ENCODE measurements at regions not wholly inside any gene's neighbourhood (a gene's known extent, or its start where the extent isn't known, plus 50 kb on each side); places are given as distances from the start of the nearest gene placed in this dataset.
"Not testable (repeated sequence)": the region's sequence is repeated elsewhere in the genome, so short reads cannot be mapped to it uniquely, and the experiment has no call there.

DNA sequence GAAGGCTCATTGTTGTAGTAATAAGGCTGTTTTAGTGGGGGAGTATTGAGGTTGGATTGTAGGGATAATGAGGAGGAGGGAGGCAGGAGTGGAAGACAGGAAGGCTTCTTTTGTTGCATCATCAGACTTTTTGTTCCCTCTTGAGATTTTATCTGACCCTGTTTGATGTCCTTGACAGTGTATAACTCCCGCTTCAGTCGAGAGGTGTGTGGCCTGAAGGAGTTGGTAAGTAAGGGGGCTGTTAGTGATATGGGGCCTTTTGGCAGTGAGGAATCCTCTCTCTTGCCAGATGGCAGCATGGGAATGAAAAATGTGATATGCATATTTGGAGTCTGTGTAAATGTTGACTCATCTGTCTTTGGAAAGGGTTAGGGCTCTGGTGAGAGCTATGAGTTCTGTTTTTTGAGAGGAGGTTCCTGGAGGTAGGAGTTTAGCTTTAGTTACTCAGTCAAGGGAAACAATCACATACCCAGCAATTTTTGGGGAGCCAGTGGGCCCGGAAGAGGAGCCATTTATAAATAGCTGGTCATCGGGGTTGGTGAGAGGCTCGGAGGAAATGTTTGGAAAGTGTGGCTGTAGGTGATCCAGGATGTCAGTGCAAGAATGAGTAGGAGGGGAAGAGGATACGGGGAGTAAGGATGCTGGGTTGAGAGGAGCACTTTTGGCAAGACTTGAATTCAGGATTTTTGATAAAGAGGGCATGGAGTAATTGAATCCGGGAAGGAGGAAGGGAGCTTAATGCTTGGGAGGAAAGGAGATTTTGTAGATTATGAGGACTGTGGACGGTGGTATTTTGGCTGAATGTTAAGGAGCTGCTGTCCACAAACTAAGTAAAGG is 136.7 kb upstream of the ETV3 start:
- intact Hi-C loops (cut with DNase I): no loop called here
- H3K27me3 ChIP-seq (ENCODE audit: control insufficient read depth, insufficient read depth): no peaks in the 10 kb centered on the region
- H3K4me3 ChIP-seq (ENCODE audit: low read length): no peak overlapping the region
- no peak for ATAC-seq
- no peaks in the 10 kb centered on the region for H3K4me1 ChIP-seq (ENCODE audit: control insufficient read depth, insufficient read depth, low read length)
- 36% methylated on average over 8 of the region's 8 CpGs for WGBS
- H3K27ac ChIP-seq (ENCODE audit: low read length): no peak overlapping the region
- no peak for DNase-seq
- no peaks in the 10 kb centered on the region for H3K9me3 ChIP-seq (ENCODE audit: control insufficient read depth, low read length)

DNA sequence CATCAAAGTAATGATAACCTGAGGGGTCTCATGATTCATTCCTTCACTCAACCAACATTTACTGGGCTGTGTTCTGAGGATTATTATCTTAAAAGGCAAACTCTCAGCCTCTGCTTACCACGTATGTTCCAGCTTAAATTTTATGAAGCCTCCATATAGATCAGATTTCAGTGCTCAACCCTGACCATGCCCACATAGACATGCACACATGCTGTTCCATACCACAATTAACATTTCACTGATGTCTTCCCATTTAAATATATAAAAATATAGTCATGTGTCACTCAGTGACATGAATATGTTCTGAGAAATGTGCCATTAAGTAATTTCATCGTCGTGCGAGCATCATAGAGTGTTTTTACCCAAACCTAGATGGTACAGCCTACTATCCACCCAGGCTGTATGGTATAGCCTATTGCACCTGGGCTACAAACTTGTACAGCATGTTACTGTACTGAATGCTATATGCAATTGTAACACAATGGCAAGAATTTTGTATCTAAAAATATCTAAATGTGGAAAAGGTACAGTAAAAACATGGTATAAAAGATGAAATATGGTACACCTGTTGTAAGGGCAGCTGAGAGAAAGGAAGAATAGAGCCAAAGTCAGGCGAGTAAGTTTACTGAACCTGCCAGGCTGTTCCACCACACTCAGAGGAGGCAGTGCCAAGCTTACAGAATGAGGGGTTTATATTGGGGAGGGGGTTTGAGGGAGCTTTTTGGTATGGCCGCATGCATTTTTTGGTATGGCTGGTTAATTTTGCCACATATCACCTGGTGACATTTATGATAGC is 134.7 kb upstream of the ETV3 start:
- DNase-seq (no peak), ATAC-seq (no peak)
- Histone ChIP-seq H3K4me1 (ENCODE audit: control insufficient read depth, insufficient read depth, low read length) (no peaks in the 10 kb centered on the region), H3K27me3 (ENCODE audit: control insufficient read depth, insufficient read depth) (no peaks in the 10 kb centered on the region), H3K9me3 (ENCODE audit: control insufficient read depth, low read length) (no peaks in the 10 kb centered on the region), H3K27ac (ENCODE audit: low read length) (no peak overlapping the region), H3K4me3 (ENCODE audit: low read length) (no peak overlapping the region)
- intact Hi-C loops (cut with DNase I): no loop called here
- WGBS: 71% methylated on average over 6 of the region's 6 CpGs

DNA sequence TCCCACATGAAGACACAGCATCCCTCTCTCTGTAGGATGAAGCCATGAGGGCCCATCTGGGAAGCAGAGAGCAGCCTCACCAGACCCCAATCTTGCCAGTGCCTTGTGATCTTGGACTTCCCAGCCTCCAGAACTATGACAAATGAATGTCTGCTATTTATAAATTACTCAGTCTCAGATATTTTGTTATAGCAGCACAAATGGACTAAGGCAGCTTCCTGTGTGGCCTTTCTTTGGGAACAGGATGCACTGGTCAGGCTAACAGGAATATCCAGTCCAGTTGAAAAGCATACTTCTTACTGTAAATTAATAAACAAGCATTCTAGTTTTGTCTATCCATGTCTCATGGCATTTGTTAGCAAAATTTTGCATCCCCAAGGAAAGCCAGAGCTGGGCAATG is 134.1 kb upstream of the ETV3 start:
- DNase-seq (no peak), ATAC-seq (no peak)
- Histone ChIP-seq H3K9me3 (ENCODE audit: control insufficient read depth, low read length) (no peaks in the 10 kb centered on the region), H3K4me3 (ENCODE audit: low read length) (no peak overlapping the region), H3K4me1 (ENCODE audit: control insufficient read depth, insufficient read depth, low read length) (no peaks in the 10 kb centered on the region), H3K27ac (ENCODE audit: low read length) (no peak overlapping the region), H3K27me3 (ENCODE audit: control insufficient read depth, insufficient read depth) (no peaks in the 10 kb centered on the region)
- intact Hi-C loops (cut with DNase I): no loop called here

GRCh38 chr1:157270705-157271274 is 132.6 kb upstream of the ETV3 start:
- intact Hi-C loops (cut with DNase I): no loop called here
- H3K4me3 ChIP-seq (ENCODE audit: low read length): no peak overlapping the region
- H3K9me3 ChIP-seq (ENCODE audit: control insufficient read depth, low read length): no peaks in the 10 kb centered on the region
- no peak overlapping the region for H3K27ac ChIP-seq (ENCODE audit: low read length)
- no peaks in the 10 kb centered on the region for H3K4me1 ChIP-seq (ENCODE audit: control insufficient read depth, insufficient read depth, low read length)
- ATAC-seq: no peak
- WGBS: 83% methylated on average over 4 of the region's 4 CpGs
- H3K27me3 ChIP-seq (ENCODE audit: control insufficient read depth, insufficient read depth): no peaks in the 10 kb centered on the region
- DNase-seq: no peak

DNA sequence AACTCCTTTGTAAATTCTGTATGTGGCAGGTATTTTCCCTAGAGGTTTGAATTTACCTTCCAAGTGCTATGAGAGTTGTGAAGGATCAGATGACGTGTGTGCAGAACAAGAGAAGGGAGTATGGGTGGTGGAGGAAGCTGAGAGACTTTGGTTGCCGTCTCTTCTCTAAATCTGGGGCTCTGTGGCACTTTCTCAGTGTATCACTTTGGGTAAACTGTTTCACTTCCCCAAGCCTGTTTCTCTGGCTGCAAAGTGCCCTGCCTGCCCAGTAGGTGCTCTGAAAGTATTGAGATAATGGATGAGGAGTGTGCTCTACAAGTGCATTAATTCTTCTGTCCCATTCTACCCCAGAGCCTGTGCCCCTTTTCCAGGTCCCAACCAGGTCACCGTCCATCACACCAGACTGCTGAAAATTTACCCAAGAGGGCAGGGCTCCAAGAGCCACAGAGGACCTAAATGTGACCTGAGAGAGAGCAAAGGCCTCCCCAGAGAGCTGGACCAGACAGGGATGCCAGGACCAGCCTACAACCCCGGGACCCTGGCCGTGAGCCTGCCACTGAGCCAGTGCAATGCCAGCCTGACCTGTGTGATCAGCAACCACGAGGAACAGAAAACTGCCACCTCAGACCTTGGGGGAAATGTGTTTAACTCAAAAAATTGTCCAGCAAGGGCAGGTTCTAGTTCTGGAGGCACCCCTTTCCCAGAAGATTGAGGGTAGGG is 131.6 kb upstream of the ETV3 start:
- Histone ChIP-seq H3K4me1 (ENCODE audit: control insufficient read depth, insufficient read depth, low read length) (no peaks in the 10 kb centered on the region), H3K9me3 (ENCODE audit: control insufficient read depth, low read length) (no peaks in the 10 kb centered on the region), H3K27me3 (ENCODE audit: control insufficient read depth, insufficient read depth) (no peaks in the 10 kb centered on the region), H3K27ac (ENCODE audit: low read length) (no peak overlapping the region), H3K4me3 (ENCODE audit: low read length) (no peak overlapping the region)
- WGBS: 62% methylated on average over 6 of the region's 6 CpGs
- intact Hi-C loops (cut with DNase I): no loop called here
- no peak for ATAC-seq
- no peak for DNase-seq

DNA sequence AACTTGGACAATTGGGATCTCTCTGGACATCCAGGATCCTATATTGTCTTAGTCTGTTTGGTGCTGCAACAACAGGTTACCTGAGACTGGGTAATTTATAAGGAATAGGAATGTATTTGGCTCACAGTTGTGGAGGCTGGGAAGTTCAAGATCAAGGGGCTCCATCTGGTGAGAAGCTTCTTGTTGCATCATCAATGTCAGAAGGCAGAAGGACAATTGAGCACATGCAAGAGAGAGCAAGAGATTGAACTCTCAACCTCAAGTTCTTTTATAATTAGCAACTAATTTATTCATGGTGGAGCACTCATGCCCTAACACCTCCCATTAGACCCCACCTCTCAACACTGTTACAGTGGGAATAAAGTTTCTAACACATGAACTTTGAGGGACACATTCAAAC is 124.7 kb upstream of the ETV3 start:
- ATAC-seq (no peak), DNase-seq (no peak)
- Histone ChIP-seq H3K4me1 (ENCODE audit: control insufficient read depth, insufficient read depth, low read length) (no peaks in the 10 kb centered on the region), H3K27ac (ENCODE audit: low read length) (no peak overlapping the region), H3K4me3 (ENCODE audit: low read length) (no peak overlapping the region), H3K9me3 (ENCODE audit: control insufficient read depth, low read length) (no peaks in the 10 kb centered on the region), H3K27me3 (ENCODE audit: control insufficient read depth, insufficient read depth) (no peaks in the 10 kb centered on the region)
- intact Hi-C loops (cut with DNase I): no loop called here

- H3K9me3 ChIP-seq (ENCODE audit: control insufficient read depth, low read length): no peaks in the 10 kb centered on the region
Measured at GRCh38 chr1:157262422-157262821, 124.2 kb upstream of the ETV3 start.

DNA sequence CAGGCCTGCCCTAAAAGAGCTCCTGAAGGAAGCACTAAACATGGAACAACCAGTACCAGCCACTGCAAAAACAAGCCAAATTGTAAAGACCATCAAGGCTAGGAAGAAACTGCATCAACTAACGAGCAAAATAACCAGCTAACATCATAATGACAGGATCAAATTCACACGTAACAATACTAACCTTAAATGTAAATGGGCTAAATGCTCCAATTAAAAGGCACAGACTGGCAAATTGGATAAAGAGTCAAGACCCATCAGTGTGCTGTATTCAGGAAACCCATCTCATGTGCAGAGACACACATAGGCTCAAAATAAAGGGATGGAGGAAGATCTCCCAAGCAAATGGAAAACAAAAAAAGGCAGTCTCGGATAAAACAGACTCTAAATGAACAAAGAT is 117.7 kb upstream of the ETV3 start:
- H3K27ac ChIP-seq (ENCODE audit: low read length); H3K4me3 ChIP-seq (ENCODE audit: low read length); DNase-seq; H3K4me1 ChIP-seq (ENCODE audit: control insufficient read depth, insufficient read depth, low read length); H3K9me3 ChIP-seq (ENCODE audit: control insufficient read depth, low read length); ATAC-seq; H3K27me3 ChIP-seq (ENCODE audit: control insufficient read depth, insufficient read depth); intact Hi-C loops (cut with DNase I): not testable (repeated sequence)
- 72% methylated on average over 2 of the region's 3 CpGs for WGBS

More at GRCh38 chr1:157262422-157262821, 124.2 kb upstream of the ETV3 start:
- DNase-seq (no peak), ATAC-seq (no peak)
- Histone ChIP-seq H3K27ac (ENCODE audit: low read length) (no peak overlapping the region), H3K4me3 (ENCODE audit: low read length) (no peak overlapping the region), H3K27me3 (ENCODE audit: control insufficient read depth, insufficient read depth) (no peaks in the 10 kb centered on the region), H3K4me1 (ENCODE audit: control insufficient read depth, insufficient read depth, low read length) (no peaks in the 10 kb centered on the region)
- intact Hi-C loops (cut with DNase I): no loop called here
- 38% methylated on average over 2 of the region's 2 CpGs for WGBS

DNA sequence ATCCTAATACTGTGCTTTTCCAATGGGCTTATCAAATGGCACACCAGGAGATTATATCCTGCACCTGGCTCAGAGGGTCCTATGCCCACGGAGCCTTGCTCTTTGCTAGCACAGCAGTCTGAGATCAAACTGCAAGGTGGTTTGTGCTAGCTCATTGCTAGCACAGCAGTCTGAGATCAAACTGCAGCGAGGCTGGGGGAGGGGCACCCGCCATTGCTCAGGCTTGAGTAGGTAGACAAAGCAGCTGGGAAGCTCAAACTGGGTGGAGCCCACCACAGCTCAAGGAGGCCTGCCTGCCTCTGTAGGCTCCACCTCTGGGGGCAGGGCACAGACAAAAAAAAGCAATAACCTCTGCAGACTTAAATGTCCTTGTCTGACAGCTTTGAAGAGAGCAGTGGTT is 116.0 kb upstream of the ETV3 start:
- H3K27me3 ChIP-seq (ENCODE audit: control insufficient read depth, insufficient read depth); H3K27ac ChIP-seq (ENCODE audit: low read length); DNase-seq; ATAC-seq; H3K4me1 ChIP-seq (ENCODE audit: control insufficient read depth, insufficient read depth, low read length); H3K4me3 ChIP-seq (ENCODE audit: low read length); intact Hi-C loops (cut with DNase I); H3K9me3 ChIP-seq (ENCODE audit: control insufficient read depth, low read length): not testable (repeated sequence)
- WGBS: 71% methylated on average over 3 of the region's 3 CpGs

DNA sequence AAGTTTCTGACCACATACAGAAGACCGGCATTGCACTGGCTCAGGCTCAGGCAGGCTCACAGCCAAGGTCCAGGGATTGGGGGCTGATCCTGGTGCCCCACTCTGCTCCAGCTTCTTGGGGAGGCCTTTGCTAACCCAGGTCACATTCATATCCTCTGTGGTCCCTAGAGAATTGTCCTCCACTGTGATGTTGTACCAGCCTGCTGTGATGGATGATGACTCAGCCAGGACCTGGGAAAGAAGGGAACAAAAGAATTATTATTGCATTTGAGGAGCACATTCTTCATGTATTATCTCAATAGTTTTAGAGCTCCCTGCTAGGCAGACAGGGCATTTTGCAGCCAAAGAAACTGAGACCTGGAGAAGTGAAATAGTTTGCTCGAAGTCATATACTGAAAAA is 114.3 kb upstream of the ETV3 start:
- H3K4me1 ChIP-seq (ENCODE audit: control insufficient read depth, insufficient read depth, low read length): no peaks in the 10 kb centered on the region
- DNase-seq (no peak), ATAC-seq (no peak)
- no peak overlapping the region for H3K27ac ChIP-seq (ENCODE audit: low read length)
- 81% methylated on average over 2 of the region's 2 CpGs for WGBS
- H3K27me3 ChIP-seq (ENCODE audit: control insufficient read depth, insufficient read depth): no peaks in the 10 kb centered on the region
- no peak overlapping the region for H3K4me3 ChIP-seq (ENCODE audit: low read length)
- H3K9me3 ChIP-seq (ENCODE audit: control insufficient read depth, low read length): no peaks in the 10 kb centered on the region
- intact Hi-C loops (cut with DNase I): no loop called here

DNA sequence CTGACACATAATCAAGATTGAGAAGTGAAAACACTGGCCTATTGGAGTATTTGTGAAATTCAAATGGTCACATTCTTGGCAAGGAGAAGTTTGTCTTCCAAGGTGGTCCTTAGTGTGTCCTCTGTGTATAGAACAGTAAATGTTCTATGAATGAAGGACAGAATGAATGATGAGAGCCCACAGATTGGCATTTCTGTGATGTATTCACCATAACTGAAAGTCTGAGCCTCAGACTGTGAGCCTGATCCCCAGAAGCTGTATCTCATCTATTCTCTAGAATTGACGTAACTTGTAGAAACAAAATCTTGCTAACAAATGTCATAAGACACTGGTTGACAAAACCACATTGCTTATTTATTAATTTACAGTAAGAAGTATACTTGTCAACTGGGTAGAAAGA is 111.5 kb upstream of the ETV3 start:
- 95% methylated on average over 1 of the region's 1 CpG for WGBS
- no peaks in the 10 kb centered on the region for H3K9me3 ChIP-seq (ENCODE audit: control insufficient read depth, low read length)
- DNase-seq (no peak), ATAC-seq (no peak)
- no peak overlapping the region for H3K4me3 ChIP-seq (ENCODE audit: low read length)
- no peak overlapping the region for H3K27ac ChIP-seq (ENCODE audit: low read length)
- H3K27me3 ChIP-seq (ENCODE audit: control insufficient read depth, insufficient read depth): no peaks in the 10 kb centered on the region
- intact Hi-C loops (cut with DNase I): no loop called here
- no peaks in the 10 kb centered on the region for H3K4me1 ChIP-seq (ENCODE audit: control insufficient read depth, insufficient read depth, low read length)
